Fibroblast of mammary gland (primary cell): ENCODE measurements at regions not wholly inside any gene's neighbourhood (a gene's known extent, or its start where the extent isn't known, plus 50 kb on each side); places are given as distances from the start of the nearest gene placed in this dataset.

Experiments used
- DNase-seq: peaks from one replicate; pipeline ENCODE4 v3.0.0-alpha.2; 2010; ENCODE audit warnings: low read depth
- H3K4me3 ChIP-seq: 2 replicates; pipeline ENCODE4 v1.5.1; 2011; ENCODE audit warnings: low read depth, mild to moderate bottlenecking, low read length, moderate library complexity; ENCODE audit not compliant: control insufficient read depth
- TF ChIP-seq, protein P1 (sequence below): conservative IDR thresholded peaks from 2 replicates; pipeline ENCODE4 v1.5.1; 2011; ENCODE audit warnings: low read depth, low read length, inconsistent platforms; ENCODE audit not compliant: control insufficient read depth, insufficient read depth

DNA sequence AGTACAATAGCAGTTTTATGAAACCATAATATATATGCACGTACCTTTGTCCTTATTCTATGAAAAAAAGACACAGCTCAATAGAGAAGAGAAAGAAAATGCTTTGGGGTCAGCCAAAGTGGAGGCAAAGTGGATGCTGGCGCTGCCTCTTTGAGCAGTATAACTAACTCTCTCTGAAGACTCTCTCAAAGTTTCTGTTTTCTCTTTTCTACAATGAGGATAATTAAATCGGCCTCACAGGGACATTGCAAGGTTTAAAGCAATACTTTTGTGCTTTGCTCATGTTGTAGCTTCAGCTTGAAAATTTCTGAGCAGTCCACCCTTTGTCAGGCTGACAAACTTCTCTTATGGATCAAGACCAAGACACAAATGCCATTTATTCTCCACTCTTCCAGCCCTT lies 455.1 kb upstream of the MPDZ start:
- no peak for DNase-seq
- TF ChIP-seq, protein P1, sequence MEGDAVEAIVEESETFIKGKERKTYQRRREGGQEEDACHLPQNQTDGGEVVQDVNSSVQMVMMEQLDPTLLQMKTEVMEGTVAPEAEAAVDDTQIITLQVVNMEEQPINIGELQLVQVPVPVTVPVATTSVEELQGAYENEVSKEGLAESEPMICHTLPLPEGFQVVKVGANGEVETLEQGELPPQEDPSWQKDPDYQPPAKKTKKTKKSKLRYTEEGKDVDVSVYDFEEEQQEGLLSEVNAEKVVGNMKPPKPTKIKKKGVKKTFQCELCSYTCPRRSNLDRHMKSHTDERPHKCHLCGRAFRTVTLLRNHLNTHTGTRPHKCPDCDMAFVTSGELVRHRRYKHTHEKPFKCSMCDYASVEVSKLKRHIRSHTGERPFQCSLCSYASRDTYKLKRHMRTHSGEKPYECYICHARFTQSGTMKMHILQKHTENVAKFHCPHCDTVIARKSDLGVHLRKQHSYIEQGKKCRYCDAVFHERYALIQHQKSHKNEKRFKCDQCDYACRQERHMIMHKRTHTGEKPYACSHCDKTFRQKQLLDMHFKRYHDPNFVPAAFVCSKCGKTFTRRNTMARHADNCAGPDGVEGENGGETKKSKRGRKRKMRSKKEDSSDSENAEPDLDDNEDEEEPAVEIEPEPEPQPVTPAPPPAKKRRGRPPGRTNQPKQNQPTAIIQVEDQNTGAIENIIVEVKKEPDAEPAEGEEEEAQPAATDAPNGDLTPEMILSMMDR, result no peak
- H3K4me3 ChIP-seq, result no peak overlapping the region

DNA sequence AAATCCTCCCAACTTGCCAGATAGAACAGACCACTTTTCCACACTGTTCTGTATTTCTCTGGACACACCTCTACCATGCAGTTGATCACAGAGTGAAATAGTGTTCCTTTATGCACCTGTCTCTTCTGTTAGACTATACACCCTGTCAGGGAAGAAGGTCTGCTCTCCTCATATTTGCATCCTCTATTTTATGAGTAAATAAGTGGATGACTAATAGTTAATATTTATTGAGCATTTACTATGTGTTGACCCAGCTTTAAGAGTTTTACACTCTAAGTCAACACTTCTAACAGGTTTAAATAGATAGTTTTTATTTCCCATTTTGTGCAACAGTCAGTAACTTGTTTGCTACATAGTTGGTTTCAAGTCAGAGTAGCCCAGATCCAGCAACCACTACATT lies 452.8 kb upstream of the MPDZ start:
- TF ChIP-seq, protein P1, result no peak

DNA sequence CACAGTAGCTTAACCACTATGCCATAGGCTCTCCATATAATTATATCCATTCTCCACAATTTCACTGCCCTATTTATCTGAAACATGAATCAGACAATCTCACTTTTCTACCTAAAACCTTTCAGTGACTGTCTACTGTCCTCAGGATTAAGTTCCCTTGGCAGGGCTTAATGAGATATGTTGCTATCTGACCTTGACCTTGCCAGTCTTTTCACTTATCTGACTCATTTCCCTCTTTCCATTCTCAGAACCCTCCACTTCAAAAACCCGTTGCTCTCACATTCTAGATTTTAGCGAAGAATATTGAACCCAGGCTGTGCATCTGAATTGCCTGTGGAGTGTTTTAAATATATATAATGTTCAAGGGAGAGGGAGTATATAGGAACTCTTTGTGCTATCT lies 452.1 kb upstream of the MPDZ start:
- DNase-seq, result no peak
- H3K4me3 ChIP-seq, result no peak overlapping the region

More for the DNA sequence above, 452.8 kb upstream of the MPDZ start:
- no peak for DNase-seq
- H3K4me3 ChIP-seq, result no peak overlapping the region

DNA sequence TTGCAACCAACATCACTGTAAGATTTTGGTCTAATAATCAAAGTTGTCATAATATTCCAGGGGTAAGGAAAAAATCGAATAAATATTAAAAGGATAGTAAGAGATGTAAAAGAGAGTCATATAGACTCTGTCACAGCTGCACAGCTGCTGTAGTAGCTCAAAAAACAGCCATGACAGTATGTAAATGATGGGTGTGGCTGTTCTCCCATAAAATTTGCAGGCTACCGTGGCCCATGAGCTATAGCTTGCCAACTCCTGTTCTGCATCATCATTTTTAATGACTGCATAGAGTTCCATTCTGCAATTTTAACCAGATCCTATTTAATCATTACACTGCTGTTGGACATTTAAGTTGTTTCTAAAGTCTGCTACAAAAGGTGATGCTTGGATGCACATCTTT lies 450.5 kb upstream of the MPDZ start:
- H3K4me3 ChIP-seq, result no peak overlapping the region
- DNase-seq, result no peak
- TF ChIP-seq, protein P1, result no peak

More for the DNA sequence above, 452.1 kb upstream of the MPDZ start:
- TF ChIP-seq, protein P1, result no peak

DNA sequence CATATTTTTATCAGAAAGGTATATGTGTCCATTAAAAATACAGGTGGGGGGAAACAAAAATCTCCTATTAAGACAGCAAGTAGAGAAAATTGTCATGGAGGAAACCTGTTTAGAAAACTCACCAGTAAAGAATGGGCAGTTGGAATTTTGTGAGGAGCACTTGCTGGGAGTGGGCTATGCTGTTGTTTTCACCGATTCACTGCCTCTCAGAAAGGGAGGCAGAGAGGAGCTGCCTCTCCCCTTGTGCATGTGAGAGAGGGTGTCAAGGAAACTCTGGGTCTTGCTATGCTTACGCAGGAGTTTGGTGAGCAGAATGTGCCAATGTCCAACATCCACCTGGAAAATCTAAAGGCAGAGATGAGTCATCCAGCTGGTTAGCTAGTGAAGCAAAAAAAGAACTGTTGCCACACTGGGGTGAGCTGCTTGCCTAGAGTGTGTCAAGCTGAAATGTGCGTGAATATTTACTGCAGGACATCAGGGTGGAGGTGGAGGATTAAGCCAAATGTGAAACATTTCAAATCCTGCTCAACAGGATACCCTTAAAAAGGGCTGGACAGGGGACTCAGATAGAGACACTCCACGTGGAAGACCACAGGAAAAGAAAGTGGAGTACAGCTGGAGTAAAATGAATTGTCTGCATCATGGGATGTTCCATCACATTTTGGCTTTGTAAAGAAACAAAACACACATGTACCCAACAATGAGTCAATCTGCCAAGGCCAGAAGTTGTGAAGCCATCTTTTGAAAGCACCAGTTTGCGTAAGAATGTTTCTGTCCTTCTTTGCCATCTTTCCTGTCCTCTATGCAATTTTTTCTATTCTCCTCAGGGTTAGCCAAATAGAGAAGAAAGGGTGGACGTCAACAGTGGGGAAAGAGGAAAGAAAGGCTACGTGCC lies 449.7 kb upstream of the MPDZ start:
- no peak overlapping the region for H3K4me3 ChIP-seq
- peak; percentile 69 for DNase-seq
- TF ChIP-seq, protein P1, result no peak

DNA sequence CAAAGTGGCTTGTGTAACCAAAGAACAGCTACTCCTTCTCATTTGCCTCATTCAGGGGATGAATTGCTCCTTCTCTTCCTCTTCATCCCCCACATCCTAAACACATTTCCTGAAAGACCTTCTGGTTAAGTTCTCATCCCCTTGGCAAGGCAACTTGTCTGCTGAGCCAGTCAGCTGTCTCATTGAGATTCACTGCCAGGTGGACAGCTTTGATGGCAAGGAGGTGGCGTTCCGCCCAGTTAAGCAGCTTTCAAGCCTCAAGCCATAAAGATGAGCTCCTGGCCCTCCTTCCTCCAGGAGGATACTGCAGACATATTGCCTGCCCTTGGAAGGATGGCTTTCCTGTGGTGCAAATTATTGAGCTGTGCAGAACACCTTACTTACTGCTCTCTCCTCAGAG lies 448.6 kb upstream of the MPDZ start:
- H3K4me3 ChIP-seq, result no peak overlapping the region
- TF ChIP-seq, protein P1, result no peak
- no peak for DNase-seq
